22Rv1 (cell line): ENCODE measurements at regions not wholly inside any gene's neighbourhood (a gene's known extent, or its start where the extent isn't known, plus 50 kb on each side); places are given as distances from the start of the nearest gene placed in this dataset.

ENCODE experiments used
- CTCF ChIP-seq: fragments of 450-650 bp; IDR thresholded peaks from 2 replicates; pipeline ENCODE4 v1.5.1; 2017; ENCODE audit warnings: mild to moderate bottlenecking
- ZFX ChIP-seq: fragments of 450-650 bp; IDR thresholded peaks from 2 replicates; pipeline ENCODE4 v1.6.1; 2017; ENCODE audit warnings: antibody characterized with exemption, borderline replicate concordance

GRCh38 chr5:6082685-6083084, 295.7 kb downstream of the MED10 start:
- TF ChIP-seq CTCF (no peak), ZFX (no peak)
